ENCODE measurements at regions not wholly inside any gene's neighbourhood (a gene's known extent, or its start where the extent isn't known, plus 50 kb on each side); places are given as distances from the start of the nearest gene placed in this dataset.

DNA sequence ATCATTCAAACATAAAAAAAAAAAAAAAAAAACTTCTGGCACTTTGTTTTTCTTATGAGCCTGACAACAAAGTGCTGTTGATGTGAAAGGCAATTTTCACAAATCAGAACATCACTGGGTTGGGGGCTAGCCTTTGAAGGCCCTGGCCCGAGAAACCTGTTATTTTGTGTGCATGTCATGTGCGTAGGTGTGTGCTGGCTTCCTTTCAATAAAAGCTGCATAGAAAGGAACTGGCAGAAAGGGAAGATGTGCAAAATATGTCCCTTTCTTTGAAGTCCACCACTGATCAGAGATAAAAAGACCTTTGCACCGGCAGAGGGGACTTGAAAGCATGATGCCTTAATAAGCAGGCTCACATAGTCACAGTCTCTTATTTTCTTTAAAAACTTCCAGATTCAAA, 170.8 kb upstream of the RASGEF1B start:
- Histone ChIP-seq H2AFZ (ENCODE audit: insufficient read depth, low read depth, low read length, poor library complexity, severe bottlenecking) (no peak overlapping the region), H3K4me2 (replicated peaks; ENCODE audit: extremely low read depth, low read length, poor library complexity, severe bottlenecking) (no peak overlapping the region), H3K9ac (ENCODE audit: insufficient read depth, low read length, poor library complexity, severe bottlenecking) (no peak overlapping the region), H3K4me1 (ENCODE audit: control insufficient read depth in 1 of 2, insufficient read depth in 2 of 2, low read length in 2 of 2) (no peaks in the 10 kb centered on the region), H3K27ac (ENCODE audit: low read depth in 1 of 2, low read length in 2 of 2) (no peak overlapping the region), H3K4me3 (replicated peaks in 1 of 3; ENCODE audit: low read depth in 2 of 3, low read length in 3 of 3) (no peak overlapping the region), H3K27me3 (ENCODE audit: control insufficient read depth in 2 of 2, insufficient read depth in 2 of 2, low read length in 2 of 2) (no peaks in the 10 kb centered on the region), H3K9me3 (replicated peaks in 1 of 2; ENCODE audit: control insufficient read depth in 1 of 2, insufficient read depth in 1 of 2, low read length in 2 of 2) (no peaks in the 10 kb centered on the region), H3K36me3 (replicated peaks in 1 of 2; ENCODE audit: control insufficient read depth in 1 of 2, insufficient read depth in 2 of 2, low read length in 2 of 2) (no peaks in the 10 kb centered on the region), H3K79me2 (ENCODE audit: insufficient read depth, low read length) (no peaks in the 10 kb centered on the region), H4K20me1 (ENCODE audit: insufficient read depth, low read length) (no peaks in the 10 kb centered on the region)
- DNase-seq = no peak
- peaks cover 0 to 1% (median 0%) of the 10 kb centered on the region in 3 donors for H3K27me3 Mint-ChIP-seq (ENCODE audit: low read depth in 3 of 3)
- H3K27ac Mint-ChIP-seq = no peak overlapping the region
- H3K9me3 Mint-ChIP-seq = peaks cover 0 to 2% (median 0%) of the 10 kb centered on the region in 7 donors
- 100% methylated on average over 1 of the region's 3 CpGs for WGBS (ENCODE audit: insufficient coverage)
- H3K36me3 Mint-ChIP-seq = no peaks in the 10 kb centered on the region
- H3K4me1 Mint-ChIP-seq = no peaks in the 10 kb centered on the region
- intact Hi-C loops (cut with micrococcal nuclease) = no loop called here
- H3K4me3 Mint-ChIP-seq = no peak overlapping the region
- TF ChIP-seq, protein P1, sequence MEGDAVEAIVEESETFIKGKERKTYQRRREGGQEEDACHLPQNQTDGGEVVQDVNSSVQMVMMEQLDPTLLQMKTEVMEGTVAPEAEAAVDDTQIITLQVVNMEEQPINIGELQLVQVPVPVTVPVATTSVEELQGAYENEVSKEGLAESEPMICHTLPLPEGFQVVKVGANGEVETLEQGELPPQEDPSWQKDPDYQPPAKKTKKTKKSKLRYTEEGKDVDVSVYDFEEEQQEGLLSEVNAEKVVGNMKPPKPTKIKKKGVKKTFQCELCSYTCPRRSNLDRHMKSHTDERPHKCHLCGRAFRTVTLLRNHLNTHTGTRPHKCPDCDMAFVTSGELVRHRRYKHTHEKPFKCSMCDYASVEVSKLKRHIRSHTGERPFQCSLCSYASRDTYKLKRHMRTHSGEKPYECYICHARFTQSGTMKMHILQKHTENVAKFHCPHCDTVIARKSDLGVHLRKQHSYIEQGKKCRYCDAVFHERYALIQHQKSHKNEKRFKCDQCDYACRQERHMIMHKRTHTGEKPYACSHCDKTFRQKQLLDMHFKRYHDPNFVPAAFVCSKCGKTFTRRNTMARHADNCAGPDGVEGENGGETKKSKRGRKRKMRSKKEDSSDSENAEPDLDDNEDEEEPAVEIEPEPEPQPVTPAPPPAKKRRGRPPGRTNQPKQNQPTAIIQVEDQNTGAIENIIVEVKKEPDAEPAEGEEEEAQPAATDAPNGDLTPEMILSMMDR (IDR thresholded peaks at IDR 0.05) = no peak

DNA sequence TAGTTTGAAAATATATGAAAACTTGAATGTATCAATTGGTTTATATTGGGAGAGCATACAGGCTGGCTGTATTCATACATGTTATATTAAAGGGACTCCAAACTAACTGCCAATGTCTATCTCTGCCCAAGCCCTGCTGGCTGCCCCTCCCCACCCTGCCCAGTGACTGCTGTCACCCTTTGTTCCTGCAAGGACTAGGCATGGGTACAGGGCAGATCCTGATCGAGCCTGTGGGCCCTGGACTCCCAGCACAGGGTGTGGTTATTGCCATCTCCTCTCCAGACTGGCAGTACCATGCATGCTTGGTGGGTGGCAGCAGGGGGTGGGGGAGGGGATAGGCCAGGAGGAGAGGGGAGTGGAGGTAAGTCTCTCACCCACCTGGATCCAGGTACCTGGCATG, 167.5 kb upstream of the RASGEF1B start:
- no peak overlapping the region for H2AFZ ChIP-seq (ENCODE audit: insufficient read depth, low read depth, low read length, poor library complexity, severe bottlenecking)
- intact Hi-C loops (cut with micrococcal nuclease) = loop anchor here in 1 of 2 donors (10.0 kb wide), 2 partner anchors 134 to 164 kb away; partner anchors contain the start of gene RASGEF1B
- no peaks in the 10 kb centered on the region for H3K36me3 ChIP-seq (replicated peaks in 1 of 2; ENCODE audit: control insufficient read depth in 1 of 2, insufficient read depth in 2 of 2, low read length in 2 of 2)
- peaks cover 8 to 14% of the 10 kb centered on the region in 2 donors for H3K4me1 ChIP-seq (ENCODE audit: control insufficient read depth in 1 of 2, insufficient read depth in 2 of 2, low read length in 2 of 2)
- no peaks in the 10 kb centered on the region for H3K27me3 ChIP-seq (ENCODE audit: control insufficient read depth in 2 of 2, insufficient read depth in 2 of 2, low read length in 2 of 2)
- H3K4me1 Mint-ChIP-seq = peaks cover 9% of the 10 kb centered on the region
- H3K4me3 Mint-ChIP-seq = no peak overlapping the region
- H3K9me3 Mint-ChIP-seq = peaks cover 0 to 3% (median 0%) of the 10 kb centered on the region in 7 donors
- H3K4me2 ChIP-seq (replicated peaks; ENCODE audit: extremely low read depth, low read length, poor library complexity, severe bottlenecking) = no peak overlapping the region
- H3K27me3 Mint-ChIP-seq (ENCODE audit: low read depth in 3 of 3) = peaks cover 0 to 3% (median 0%) of the 10 kb centered on the region in 3 donors
- no peaks in the 10 kb centered on the region for H3K9me3 ChIP-seq (replicated peaks in 1 of 2; ENCODE audit: control insufficient read depth in 1 of 2, insufficient read depth in 1 of 2, low read length in 2 of 2)
- H3K36me3 Mint-ChIP-seq = no peaks in the 10 kb centered on the region
- no peaks in the 10 kb centered on the region for H4K20me1 ChIP-seq (ENCODE audit: insufficient read depth, low read length)
- TF ChIP-seq, protein P1 (IDR thresholded peaks at IDR 0.05) = no peak
- H3K9ac ChIP-seq (ENCODE audit: insufficient read depth, low read length, poor library complexity, severe bottlenecking) = no peak overlapping the region
- no peak overlapping the region for H3K27ac Mint-ChIP-seq
- WGBS (ENCODE audit: insufficient coverage) = 100% methylated on average over 1 of the region's 1 CpG
- H3K4me3 ChIP-seq (replicated peaks in 1 of 3; ENCODE audit: low read depth in 2 of 3, low read length in 3 of 3) = no peak overlapping the region
- no peaks in the 10 kb centered on the region for H3K79me2 ChIP-seq (ENCODE audit: insufficient read depth, low read length)
- no peak for DNase-seq
- no peak overlapping the region for H3K27ac ChIP-seq (ENCODE audit: low read depth in 1 of 2, low read length in 2 of 2)

All from CD14-positive monocyte (primary cell).